ENCODE measurements at regions not wholly inside any gene's neighbourhood (a gene's known extent, or its start where the extent isn't known, plus 50 kb on each side); places are given as distances from the start of the nearest gene placed in this dataset.

DNA sequence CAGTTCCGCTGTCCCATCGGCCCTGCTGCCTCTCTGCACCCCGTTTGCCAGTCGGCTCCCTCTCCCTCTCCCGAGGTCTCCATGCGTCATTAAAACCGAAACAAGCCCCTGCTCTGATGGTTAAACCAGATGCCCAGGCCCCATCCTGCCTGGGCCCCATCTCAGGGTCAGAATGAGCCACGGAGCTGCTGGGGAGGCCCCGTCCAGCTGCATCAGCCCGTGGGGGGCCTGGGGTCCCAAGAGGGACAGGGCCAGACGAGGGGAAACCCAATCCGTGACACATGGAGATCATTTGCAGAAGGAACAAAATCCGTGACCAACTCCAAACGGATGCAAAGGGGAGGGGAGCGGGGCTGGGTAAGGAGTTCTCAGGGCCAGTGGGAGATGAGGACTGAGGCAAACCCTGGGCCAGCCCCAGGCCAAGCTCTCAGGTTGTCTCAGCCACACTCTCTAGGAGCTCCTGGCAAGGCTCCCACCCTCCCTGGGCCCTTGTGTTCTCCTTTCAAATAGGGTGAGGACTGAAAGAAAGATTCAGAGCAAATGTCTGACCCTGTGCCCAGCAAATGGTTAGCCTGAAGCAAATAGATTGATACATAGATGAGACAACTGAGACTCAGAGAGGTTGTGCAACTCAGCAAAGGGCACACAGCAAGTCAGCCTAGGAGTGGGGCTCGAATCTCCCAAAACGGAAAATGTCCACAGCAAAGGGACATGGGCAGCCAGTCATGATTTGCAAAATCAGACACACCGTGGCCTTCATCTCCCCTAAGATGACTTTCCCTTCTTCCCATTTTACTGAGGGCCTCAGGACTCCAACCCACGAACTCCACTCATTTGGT is 162.1 kb downstream of the MN1 start:
- no peak for DNase-seq

DNA sequence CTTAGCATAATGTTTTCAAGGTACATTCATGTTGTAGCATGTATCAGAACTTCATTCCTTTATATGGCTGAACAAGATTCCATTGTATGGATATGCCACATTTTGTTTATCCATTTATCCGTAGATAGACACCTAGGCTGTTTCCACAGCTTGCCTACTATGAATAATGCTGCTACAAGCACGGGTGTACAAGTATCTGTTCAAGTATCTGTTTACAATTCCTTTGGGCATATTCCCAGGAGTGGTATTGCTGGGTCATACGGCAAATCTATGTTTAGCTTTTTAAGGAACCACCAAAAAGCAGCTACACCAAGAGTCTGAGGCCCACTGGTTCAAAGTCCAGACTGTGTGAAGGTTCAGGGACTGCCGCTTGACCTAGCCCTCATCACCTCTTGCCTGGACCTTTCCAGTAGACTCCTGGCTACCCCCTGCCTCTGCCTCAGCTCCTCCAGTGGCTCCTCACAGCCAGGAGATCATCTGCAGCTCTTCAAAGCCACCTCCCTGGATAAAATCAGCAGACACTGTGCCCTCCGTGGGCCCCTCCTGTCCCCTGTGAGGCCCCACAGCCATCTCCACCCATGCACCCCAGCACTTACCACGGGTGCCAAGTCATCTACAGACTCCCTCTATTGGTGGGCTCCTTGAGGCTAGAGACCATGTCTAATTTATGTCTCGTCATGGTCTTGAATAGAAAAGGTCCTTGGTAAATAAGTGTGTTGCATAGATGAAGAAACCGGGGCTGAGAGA is 160.3 kb downstream of the MN1 start:
- DNase-seq: peak in 1 of 56 donors; percentile 38

DNA sequence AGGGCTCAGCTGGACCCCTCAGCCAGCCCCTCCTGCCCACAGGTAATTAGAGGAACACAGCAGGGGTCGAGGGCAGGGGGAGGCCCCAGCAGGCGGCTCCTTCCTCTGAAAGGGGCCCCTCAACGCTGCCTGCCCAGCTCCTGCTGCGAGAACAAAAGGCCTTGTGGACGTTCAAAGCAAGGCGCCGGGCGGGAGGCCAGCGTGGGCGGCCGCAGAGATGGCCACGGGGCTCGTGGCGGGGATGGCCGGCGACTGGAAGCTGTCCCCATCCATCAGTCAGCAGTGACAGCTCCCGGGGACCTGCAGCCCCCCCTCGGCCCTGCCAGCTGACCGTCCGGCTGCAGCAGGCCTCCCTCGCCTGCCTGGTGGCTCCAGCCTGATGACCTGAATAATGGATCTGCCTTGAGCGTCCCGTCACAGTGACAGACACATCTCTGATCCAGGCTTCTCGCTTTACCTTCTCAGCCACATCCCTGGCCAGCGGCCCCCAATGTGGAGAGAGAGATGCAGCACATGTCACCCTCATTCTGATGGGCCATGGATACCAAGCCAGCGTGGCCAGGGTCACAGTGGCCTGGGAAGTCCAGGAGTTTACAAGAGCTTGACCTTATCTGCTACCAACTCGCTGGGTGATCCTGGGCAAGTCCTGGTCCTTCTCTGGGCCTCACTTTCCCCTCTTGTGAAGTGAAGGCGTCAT is 159.3 kb downstream of the MN1 start:
- DNase-seq: peak; percentile 11 to 96 (median 88)

DNA sequence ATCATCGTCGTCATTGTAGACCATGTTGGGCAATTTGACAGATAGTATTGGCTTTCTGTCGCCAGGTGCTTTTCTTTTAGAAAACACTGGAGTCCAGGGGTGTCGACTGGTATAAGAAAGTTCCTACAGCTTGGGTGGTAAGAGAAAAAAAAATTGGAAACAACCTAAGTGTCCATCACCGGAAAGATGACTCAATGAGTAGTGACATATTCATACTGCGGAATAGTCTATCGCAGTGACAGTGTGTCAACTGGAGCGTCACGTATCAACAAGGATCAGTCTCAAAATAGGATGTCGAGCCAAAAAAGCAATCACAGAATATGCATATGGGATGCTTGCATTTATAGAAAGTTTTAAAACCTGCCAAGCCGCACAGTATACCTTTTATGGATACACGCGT is 157.6 kb downstream of the MN1 start:
- no peak for DNase-seq

DNA sequence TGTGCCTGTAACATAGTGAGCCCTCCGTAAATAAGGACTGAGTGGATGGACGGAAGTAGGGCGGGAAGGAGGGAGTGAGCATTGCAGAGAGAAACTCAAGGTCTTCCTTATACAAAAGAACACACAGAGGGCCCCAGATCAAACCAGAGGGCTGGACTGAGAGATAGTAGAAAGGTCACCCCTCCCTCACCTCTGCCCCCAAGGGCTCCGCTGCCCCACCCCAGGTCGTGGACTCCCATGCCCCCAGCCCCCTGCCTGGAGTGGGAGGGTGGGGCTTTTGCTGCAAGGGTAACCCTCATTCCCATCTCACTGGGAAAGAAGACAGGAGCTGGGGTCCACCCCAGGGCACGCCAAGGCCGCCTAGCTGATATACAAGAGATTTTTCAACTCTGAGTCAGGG is 157.0 kb downstream of the MN1 start:
- no peak for DNase-seq

DNA sequence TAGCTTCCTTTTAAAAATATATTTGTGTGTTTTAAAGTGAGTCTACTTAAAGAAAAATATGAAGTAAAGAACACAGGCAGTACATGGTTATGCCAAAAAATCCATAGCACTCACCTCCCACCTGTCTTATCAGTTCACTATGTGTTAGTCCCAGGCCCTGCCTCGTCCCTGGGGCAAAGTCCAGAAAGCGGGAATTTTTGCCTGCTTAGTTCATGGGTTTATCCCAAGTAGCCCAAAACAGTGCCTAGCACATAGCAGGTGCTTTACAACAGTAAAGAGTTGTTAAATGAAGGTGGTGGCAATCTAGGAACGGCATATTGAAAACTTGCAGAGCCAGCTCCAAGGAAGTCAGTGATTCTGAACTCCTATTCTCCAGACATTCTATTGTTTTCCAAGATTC is 154.0 kb downstream of the MN1 start:
- DNase-seq: no peak

DNA sequence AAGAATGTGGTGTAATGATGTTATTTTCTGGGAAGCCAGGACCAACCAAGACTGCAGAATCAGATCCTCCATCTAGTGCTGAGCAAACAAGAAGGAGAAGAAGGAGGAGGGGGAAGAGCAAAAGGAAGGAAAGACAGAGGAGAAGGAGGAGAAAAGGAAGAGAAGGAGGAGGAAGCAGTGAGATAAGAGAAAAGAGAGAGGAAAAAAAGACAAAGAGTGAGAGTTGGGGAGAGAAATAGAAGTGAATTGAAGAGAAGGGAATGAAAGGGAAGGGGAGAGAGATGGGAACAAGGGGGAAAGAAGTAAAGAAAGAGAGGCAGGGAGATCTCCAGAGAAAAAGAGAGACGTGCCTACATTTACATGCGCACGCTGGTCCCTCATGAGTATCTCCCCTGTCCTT is 153.5 kb downstream of the MN1 start:
- DNase-seq: no peak

DNA sequence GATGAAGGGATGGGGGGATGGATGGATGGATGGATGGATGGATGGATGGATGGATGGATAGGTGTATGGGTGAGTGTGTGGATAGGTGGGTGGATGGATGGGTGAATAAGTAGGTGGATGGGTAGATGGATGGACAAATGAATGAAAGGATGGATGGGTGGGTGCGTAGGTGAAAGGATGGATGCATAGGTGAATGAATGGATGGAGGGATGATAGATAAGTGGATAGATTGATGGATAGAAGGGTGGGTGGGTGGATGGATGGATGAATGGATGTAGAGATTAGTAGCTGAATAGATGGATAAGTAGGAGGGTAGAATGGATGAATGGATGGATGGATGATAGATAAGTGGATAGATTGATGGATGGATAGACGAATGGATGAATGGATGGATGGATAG is 152.7 kb downstream of the MN1 start:
- DNase-seq: no peak

DNA sequence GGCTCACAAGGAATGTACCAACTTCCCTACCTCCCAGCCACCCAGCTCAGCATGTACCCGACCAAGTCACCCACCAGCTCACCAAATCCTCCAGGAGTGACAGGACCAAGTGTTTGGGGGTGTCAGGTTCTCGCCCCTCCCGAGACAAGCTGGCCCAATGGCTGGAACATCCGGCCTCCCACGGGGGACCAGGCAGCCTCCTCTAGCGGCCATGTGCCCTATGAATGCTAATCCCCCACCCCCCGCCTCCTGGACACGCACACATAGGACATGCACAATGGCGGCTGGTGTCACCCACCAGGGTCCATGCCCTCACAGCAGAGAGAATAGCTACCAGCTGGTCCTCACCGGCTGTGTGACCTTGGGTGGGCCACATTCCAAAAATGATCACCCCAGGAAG is 151.0 kb downstream of the MN1 start:
- DNase-seq: no peak

DNA sequence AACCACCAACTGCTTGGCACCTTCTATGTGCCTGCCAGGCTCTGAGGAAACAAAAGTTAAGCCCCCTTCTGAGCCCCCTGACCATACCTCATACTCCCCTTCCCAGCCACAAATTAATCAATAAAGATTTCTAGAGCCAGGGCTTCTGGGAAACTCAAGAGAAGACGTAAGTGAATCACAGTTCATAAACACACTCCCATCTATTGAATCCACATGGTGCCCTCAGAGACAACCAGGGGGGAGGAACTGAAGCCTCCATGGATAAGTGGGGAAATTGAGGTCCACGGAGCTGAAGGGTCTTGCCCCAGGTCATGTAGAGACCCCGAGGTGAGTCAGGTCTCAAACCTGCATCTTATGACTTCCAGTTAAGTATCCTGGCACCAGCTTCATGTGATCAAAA is 150.6 kb downstream of the MN1 start:
- DNase-seq: no peak

DNA sequence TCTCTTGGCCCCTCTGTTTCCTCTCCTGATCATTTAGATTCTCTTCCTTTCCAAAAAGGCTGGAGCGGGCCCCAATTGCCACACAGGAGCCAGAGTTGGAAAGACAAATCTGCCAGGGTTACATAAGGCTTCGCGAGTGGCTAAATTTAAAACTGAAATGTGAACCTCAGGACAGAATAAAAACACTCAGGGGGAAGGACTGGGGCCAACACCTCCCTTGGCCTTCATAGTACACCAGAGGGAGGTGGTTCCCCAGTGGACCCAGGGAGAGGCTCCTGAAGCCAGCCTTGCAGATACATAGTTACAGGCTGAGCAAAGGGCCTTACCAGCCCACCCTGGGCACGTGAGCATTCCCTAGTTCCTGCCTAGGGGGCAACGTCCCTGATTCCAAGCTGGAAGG is 150.1 kb downstream of the MN1 start:
- DNase-seq: no peak

DNA sequence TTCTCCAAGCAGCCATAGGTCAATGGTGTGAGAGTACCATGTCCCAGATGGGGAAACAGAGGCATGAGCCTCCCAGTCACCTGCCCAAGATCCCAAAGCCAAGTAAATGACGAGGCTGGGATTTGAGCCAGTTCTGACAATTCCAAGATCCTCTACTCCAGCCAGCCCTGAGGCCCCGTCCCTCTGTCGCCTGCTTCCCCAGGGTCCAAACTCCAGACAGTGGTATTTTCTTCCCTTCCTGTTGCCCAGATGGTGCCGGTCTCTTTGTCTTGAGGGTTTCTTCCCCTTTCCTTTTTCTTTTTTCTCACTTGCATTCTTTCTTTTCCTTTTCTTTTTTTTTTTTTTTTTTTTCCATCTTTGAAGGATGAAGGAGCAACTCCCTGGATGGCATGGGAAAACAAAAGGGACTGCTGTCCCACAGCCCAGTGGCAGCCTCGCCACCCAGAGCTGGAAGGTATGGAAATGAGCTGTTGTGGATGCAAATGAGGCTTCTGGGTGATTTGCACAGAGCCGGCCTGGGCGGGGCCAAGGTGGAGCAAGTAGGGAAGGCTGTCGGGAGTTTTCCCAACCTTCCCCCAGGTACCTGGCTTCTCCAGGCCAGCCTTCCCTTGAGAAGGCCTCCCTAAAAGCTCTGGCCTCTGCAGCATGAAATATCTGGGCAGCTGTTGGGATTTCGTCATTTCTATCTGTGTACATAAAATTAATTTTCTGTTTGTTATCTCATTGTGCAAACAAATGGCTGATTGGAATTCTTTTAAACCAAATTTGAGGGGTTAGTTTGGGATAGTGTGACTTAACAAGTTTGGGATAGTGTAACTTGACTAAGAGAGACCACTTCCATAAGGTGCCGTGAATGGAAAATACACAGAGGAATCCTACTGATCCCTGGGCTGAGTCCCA is 146.8 kb downstream of the MN1 start:
- peak in 1 of 56 donors; percentile 18 for DNase-seq

DNA sequence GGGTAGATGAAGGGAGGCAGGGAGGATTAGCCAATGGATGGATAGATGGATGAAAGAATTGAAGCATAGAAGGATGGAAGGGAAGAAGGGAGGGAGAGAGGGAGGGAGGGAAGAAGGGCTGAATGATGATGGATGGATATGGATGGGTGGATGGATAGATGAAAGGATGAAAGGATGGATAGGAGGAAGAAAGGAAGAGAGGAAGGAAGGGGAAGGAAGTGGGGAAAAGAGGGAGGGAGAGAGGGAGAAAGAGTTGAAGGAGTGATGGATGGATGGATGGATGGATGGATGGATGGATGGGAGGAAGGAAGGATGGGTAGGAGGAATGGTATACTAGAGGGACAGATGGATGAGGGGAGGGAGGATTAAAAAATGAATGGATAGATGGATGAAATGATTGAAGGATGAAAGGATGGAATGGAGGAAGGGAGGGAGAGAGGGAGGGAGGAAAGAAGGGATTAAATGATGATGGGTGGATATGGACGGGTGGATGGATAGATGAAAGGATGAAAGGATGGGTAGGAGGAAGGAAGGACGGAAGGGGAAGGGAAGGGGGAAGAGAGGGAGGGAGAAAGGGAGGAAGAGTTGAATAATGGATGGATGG is 145.9 kb downstream of the MN1 start:
- DNase-seq: no peak

DNA sequence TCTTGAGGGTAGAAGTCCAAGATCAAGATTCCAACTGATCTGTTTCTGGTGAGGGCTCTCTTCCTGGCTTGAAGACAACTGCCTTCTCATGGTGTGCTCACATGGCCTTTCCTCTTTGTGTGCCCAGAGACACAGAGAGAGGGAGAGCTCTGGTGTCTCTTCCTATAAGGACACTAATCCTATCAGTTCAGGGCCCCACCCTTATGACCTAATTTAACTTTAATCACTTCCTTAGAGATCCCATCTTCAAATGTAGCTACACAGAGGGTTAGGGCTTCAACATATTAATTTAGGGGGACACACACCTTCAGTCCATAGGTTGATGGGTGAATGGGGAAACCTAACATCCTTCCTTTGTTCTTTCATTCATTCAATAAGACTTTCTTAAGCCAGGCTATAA is 144.6 kb downstream of the MN1 start:
- DNase-seq: no peak

DNA sequence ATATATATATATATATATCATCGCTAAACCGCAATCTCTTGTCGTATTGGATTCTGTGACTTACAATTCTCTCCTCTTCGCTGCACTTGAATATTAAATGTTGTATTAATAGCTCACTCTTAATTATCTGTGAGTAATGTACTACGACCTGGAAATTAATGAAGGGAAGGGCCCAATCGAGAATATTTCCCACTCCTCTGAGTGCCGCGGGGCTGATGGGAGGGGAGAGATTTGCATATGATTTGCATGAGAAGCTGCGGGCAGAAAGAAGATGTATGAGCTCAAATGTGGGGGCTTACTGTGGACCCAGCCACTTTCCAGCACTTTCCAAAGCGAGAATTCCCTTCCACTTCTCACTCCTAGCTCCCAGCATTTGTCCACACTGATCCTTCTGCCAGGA is 141.2 kb downstream of the MN1 start:
- DNase-seq: no peak

DNA sequence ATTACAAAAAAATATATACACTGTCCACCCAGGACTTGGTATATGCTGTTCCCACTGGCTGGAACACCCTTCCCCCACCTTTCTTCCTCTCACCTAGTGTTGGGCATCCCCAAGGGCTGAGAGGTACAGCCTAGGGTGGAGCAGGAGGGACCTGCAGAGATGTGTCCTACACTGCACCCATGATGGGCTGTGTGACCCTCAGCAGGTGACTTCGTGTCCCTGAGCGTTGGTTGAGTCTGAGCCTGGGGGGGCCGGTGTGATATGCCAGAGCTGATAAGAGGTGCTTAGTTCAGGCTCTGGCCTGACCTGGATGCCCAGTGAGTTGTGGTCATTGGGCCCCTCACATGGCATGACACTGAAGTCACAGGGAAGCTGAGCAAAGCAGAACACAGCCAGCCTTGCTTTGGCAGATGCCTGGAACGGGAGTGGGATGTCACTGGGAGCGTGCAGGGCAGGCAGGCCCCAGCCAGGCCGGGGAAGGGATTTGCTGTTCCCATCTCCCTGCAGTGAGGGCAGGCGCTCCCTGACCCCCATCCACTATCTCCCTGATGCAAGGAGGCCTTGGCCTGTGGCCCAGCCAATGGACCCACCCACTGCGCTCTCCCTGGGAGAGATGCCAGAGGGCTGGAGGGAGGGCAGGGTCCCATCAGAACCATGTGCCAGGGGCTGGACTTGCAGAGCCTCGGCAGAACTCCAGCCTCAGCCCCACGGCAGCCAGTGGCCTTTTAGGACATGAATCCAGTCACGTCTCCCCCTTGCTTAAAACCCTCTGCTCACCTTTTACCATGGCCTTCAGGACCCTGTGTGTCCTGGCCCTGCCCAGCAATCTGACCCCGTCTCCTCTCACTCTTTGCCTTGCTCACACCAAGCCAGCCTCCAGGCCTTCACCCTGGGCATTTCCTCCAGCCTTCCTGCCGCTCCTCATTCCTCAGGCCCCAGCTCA is 138.9 kb downstream of the MN1 start:
- peak in 28 of 56 donors; percentile 7 to 64 (median 33) for DNase-seq

DNA sequence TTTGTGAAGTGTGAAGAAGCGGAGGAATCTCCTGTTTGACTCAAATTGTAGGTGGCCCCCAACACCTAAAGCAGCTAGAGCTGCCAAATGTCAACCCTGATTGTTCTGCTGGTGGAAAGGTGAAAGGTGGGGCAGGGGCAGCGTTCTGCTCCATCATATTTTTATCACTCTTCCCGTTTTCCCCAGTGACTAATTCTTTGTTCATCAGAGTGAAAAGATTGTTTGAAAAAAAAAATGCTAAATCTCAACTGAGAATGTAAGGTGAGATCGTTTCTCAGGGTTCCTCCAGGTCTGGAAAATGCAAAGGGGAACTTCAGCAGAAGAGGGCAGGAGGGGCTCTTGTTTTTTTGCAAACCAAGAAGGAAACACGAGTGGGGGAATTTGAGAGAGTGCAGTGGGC is 137.7 kb downstream of the MN1 start:
- DNase-seq: no peak

DNA sequence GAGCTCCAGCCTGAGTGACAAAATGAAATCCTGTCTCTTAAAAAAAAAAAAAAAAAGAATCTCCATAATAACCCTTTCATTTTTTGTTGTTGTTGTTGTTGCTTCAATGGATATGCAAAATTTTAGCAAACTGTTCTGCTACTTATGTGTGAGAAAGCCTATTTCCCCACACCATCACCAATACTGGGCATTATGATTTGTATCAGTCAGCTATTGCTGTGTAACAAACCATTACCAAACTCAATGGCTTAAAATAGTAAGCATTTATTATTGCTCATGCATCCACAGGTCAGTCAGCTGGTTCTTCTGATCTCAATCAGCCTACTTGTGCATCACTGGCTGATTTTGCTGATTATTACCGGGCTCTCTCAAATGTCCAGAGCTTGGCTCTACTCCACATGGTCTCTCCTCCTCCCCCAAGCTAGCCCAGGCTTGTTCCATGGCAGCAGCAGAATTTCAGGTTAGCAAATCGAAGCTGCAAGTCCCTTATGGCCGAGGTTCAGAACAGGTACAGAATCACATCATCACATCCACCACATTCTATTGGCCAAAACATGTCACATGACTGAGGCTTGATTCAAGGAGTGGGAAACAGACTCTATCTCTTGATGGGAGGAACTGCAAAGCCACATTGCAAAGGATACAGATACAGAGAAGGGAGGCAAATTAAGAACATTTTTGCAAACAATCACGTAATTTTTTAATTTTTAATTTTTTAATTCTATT is 135.1 kb downstream of the MN1 start:
- DNase-seq: no peak

Data from nucleus accumbens (tissue), 56 donors.